ENCODE measurements at regions not wholly inside any gene's neighbourhood (a gene's known extent, or its start where the extent isn't known, plus 50 kb on each side); places are given as distances from the start of the nearest gene placed in this dataset.

DNA sequence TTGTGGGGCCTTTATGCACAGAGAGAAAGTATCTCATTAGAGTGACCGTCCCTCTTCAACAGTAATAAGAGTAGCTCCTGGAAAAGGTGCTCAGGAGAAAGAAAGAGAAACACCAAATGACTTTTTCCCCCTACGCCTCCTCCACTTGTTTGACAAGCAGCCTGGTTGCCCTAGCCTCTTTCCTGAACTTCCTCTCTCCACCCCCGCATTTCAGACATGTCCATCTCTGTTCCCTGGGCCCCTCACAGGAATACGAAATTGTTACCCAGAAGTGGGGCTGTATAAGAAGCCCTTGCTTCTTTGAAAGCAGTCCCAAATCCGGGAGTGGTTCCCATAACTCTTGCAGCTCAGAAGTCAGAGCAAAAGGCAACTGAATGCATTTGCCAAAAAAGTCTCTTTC lies 119.6 kb upstream of the ADO start:
- H3K9me3 ChIP-seq (ENCODE audit: control insufficient read depth, low read depth, low read length): no peaks in the 10 kb centered on the region
- no peak overlapping the region for H2BK5ac ChIP-seq (ENCODE audit: insufficient read length, low read length)
- H4K20me1 ChIP-seq (ENCODE audit: control insufficient read depth, insufficient read depth, insufficient read length): no peaks in the 10 kb centered on the region
- no CpG with 5 or more reads among the region's 5 CpGs for WGBS (ENCODE audit: extremely low coverage, insufficient read length, low lambda C conversion rate)
- no peak overlapping the region for H3K27ac ChIP-seq (ENCODE audit: insufficient read length, low read depth, low read length)
- H2BK20ac ChIP-seq (ENCODE audit: low read depth, low read length, poor library complexity, severe bottlenecking): no peak overlapping the region
- H3K27ac Mint-ChIP-seq: no peak overlapping the region
- no peak overlapping the region for H3T11ph ChIP-seq (ENCODE audit: low read length)
- H3K27me3 Mint-ChIP-seq (ENCODE audit: low read depth): no peaks in the 10 kb centered on the region
- H4K5ac ChIP-seq (ENCODE audit: insufficient read length, low read depth, low read length): no peak overlapping the region
- H3K4me1 Mint-ChIP-seq: peaks cover 8 to 11% of the 10 kb centered on the region in 2 experiments
- H3K4me2 ChIP-seq (ENCODE audit: insufficient read depth, insufficient read length, low read length): no peak overlapping the region
- H3K4ac ChIP-seq (ENCODE audit: low read depth, low read length): no peak overlapping the region
- H3K79me1 ChIP-seq (ENCODE audit: insufficient read depth, low read depth, low read length, poor library complexity, severe bottlenecking): no peaks in the 10 kb centered on the region
- H3K23me2 ChIP-seq (ENCODE audit: insufficient read length, low read depth, low read length, poor library complexity, severe bottlenecking): no peaks in the 10 kb centered on the region
- no peak overlapping the region for H3K23ac ChIP-seq (ENCODE audit: insufficient read length, low read depth, low read length)
- TF ChIP-seq CTCF (conservative IDR thresholded peaks at IDR 0.05): no peak
- no peak overlapping the region for H2BK12ac ChIP-seq (ENCODE audit: insufficient read length, low read depth, low read length)
- no peak overlapping the region for H3K18ac ChIP-seq (ENCODE audit: insufficient read length, low read depth, low read length)
- H2AFZ ChIP-seq (ENCODE audit: low read length): no peak overlapping the region
- no peak overlapping the region for H3K4me3 Mint-ChIP-seq
- no peaks in the 10 kb centered on the region for H3K27me3 ChIP-seq (ENCODE audit: insufficient read depth, low read length)
- H3K9ac ChIP-seq (ENCODE audit: extremely low read depth, insufficient read length, low read length): no peak overlapping the region
- H3K4me1 ChIP-seq (ENCODE audit: insufficient read depth, low read length): no peaks in the 10 kb centered on the region
- H2AK5ac ChIP-seq (ENCODE audit: insufficient read length, low read length): no peak overlapping the region
- no peak overlapping the region for H2BK120ac ChIP-seq (ENCODE audit: low read depth, low read length, poor library complexity, severe bottlenecking)
- H3K14ac ChIP-seq (ENCODE audit: insufficient read depth, low read length): no peak overlapping the region
- no peak overlapping the region for H4K8ac ChIP-seq (replicated peaks; ENCODE audit: insufficient read length, low read depth, low read length)
- H4K91ac ChIP-seq (ENCODE audit: insufficient read length, low read depth, low read length): no peak overlapping the region
- no peaks in the 10 kb centered on the region for H3K79me2 ChIP-seq (ENCODE audit: insufficient read depth, low read length)
- no peak overlapping the region for H2BK15ac ChIP-seq (ENCODE audit: low read depth, low read length)
- peaks cover 10 to 11% of the 10 kb centered on the region in 2 experiments; a peak in 4 of 5 replicates for H3K9me3 Mint-ChIP-seq
- H3K56ac ChIP-seq (ENCODE audit: insufficient read length, low read depth, low read length): no peak overlapping the region
- DNase-seq: no peak
- peaks cover 2 to 11% (median 2%) of the 10 kb centered on the region in 3 experiments; a peak in 5 of 7 replicates for H3K36me3 Mint-ChIP-seq (ENCODE audit: insufficient read depth in 1 of 3, low read depth in 3 of 3)

Data from H9 (cell line).